Small intestine (tissue), 7 donors: ENCODE measurements at regions not wholly inside any gene's neighbourhood (a gene's known extent, or its start where the extent isn't known, plus 50 kb on each side); places are given as distances from the start of the nearest gene placed in this dataset.

ENCODE experiments used
- DNase-seq, 2 donors: peaks; one replicate each; pipeline versions ENCODE4 v3.0.0 to v3.0.0-alpha.2; 2013
- FAIRE-seq: peaks from 2 replicates; lab custom pipeline; 2012; peaks lifted over from hg19 to GRCh38; lab: Jason Lieb, UNC
- H3K27ac ChIP-seq, 3 donors: one replicate each; pipeline ENCODE4 v1.5.1; 2013; ENCODE audit warnings: low read length in 2 of 3, mild to moderate bottlenecking in 2 of 3, control low read depth in 1 of 3, inconsistent platforms in 1 of 3, low read depth in 1 of 3, moderate library complexity in 1 of 3
- H3K27me3 ChIP-seq, 3 donors: one replicate each; pipeline ENCODE4 v1.6.1; 2013; ENCODE audit warnings: low read length in 3 of 3, inconsistent platforms in 1 of 3; ENCODE audit not compliant: control insufficient read depth in 3 of 3, insufficient read depth in 3 of 3
- H3K36me3 ChIP-seq, 3 donors: one replicate each; pipeline ENCODE4 v1.6.1; 2013; ENCODE audit warnings: low read length in 3 of 3, inconsistent platforms in 1 of 3, low read depth in 1 of 3, mild to moderate bottlenecking in 1 of 3, moderate library complexity in 1 of 3; ENCODE audit not compliant: control insufficient read depth in 3 of 3, insufficient read depth in 2 of 3
- H3K4me1 ChIP-seq, 3 donors: one replicate each; pipeline ENCODE4 v1.6.1; 2013; ENCODE audit warnings: low read length in 2 of 3, inconsistent platforms in 1 of 3, low read depth in 1 of 3, mild to moderate bottlenecking in 1 of 3, moderate library complexity in 1 of 3; ENCODE audit not compliant: control insufficient read depth in 3 of 3, insufficient read depth in 2 of 3
- H3K4me3 ChIP-seq, 3 donors: one replicate each; pipeline ENCODE4 v1.5.1; 2013; ENCODE audit warnings: low read length in 3 of 3, control low read depth in 1 of 3, inconsistent platforms in 1 of 3, low read depth in 1 of 3, mild to moderate bottlenecking in 1 of 3, moderate library complexity in 1 of 3
- H3K9me3 ChIP-seq, 2 donors: one replicate each; pipeline ENCODE4 v1.6.1; 2013; ENCODE audit warnings: low read depth in 1 of 2, low read length in 1 of 2; ENCODE audit not compliant: control insufficient read depth in 2 of 2, insufficient read depth in 1 of 2
- WGBS, 3 donors: extraction: QIAGEN DNeasy Blood & Tissue Kit; methylation state at CpG; one replicate each; pipeline ENCODE4 v1.1.7; 2013; 5-methylcytosine and 5-hydroxymethylcytosine counted together
- donor health status: healthy with polysubstance abuse.
- donor health status: control.
- donor health status: control.
- donor health status: Bipolar disorder and iron deficiency.
- donor health status: healthy.

DNA sequence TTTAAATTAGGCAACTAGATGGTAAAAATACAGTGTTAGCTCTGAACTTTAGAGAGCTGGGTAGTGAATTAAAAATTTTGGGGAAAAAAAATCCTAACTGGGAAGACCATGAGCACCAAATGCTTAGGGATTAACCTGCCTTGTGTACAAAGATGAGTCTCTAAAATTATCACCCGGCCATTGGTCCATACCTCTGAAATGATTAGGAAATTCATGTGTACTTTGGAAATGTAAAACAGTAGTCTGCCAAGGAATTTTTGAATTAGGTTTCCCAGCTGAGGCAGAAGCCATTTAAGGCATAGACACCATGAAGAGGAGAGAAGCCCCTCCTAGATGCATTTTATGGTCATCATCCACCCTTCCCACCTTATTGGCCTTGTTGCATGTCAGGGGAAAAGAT, 670.5 kb upstream of the SALL1 start:
- no peak for FAIRE-seq
- 76 to 88% (median 84%) methylated on average over 1 of the region's 1 CpG for WGBS, 3 donors
- H3K27me3 ChIP-seq = no peaks in the 10 kb centered on the region

DNA sequence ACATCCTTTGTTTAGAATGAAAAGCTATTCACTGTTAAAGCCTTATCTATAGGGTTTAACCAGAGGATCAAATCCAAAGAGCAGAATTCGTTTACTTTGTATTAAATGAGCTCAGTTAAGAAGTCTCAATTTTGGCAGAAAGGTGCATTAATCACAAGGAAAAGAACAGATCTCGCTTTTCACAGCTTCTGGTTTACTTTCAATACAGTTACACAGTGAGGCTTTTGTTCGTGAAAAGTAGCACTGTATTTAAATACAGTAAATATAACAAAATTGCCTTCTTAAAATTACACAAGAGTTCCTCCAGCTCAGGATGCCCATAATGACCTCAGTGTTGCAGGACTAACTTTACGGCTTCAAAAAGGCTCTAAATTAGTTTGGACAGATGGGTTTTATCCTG, 669.1 kb upstream of the SALL1 start:
- 14 to 32% (median 23%) methylated on average over 4 of the region's 4 CpGs for WGBS, 3 donors
- no peak for FAIRE-seq
- DNase-seq = no peak
- H3K9me3 ChIP-seq = no peaks in the 10 kb centered on the region
- H3K4me3 ChIP-seq = no peak overlapping the region
- no peak overlapping the region for H3K27ac ChIP-seq
- no peaks in the 10 kb centered on the region for H3K36me3 ChIP-seq
- H3K27me3 ChIP-seq = no peaks in the 10 kb centered on the region
- no peaks in the 10 kb centered on the region for H3K4me1 ChIP-seq

More for the DNA sequence above, 670.5 kb upstream of the SALL1 start:
- Histone ChIP-seq H3K4me1 (no peaks in the 10 kb centered on the region), H3K36me3 (no peaks in the 10 kb centered on the region), H3K4me3 (no peak overlapping the region), H3K27ac (no peak overlapping the region), H3K9me3 (no peaks in the 10 kb centered on the region)
- no peak for DNase-seq

DNA sequence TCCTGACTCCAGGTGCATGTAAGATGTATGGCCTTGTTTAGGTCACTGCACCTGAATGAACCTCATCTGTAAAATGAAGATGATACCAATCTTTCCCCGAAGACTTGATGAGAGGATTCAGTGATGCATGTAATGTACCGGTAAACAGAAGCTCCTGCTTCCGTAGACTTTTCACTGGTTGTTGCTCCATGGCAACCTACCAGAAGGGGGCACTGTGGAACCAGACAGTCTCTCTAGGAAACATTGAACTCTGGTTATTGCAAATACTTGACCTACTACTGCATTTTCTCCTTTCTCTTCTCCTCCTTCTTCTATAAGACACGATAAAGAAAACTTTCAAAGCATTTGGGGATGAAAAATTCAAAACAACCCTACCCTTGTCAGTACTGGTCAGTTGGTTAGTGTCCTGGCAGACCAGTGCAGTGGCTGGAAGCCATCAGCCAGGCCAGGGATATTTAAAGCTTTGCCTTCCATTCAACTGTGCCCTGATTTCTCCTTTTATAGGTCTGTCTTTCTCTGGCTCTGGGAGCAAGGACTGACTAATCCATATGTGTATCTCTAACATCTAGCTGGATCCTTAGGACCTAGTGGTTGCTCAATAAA, 667.4 kb upstream of the SALL1 start:
- FAIRE-seq = no peak
- no peaks in the 10 kb centered on the region for H3K4me1 ChIP-seq
- H3K36me3 ChIP-seq = no peaks in the 10 kb centered on the region
- no peaks in the 10 kb centered on the region for H3K27me3 ChIP-seq
- DNase-seq = peak; percentile 19 to 48
- WGBS, 3 donors = 17 to 30% (median 29%) methylated on average over 4 of the region's 4 CpGs
- no peak overlapping the region for H3K27ac ChIP-seq
- H3K4me3 ChIP-seq = no peak overlapping the region
- H3K9me3 ChIP-seq = no peaks in the 10 kb centered on the region

DNA sequence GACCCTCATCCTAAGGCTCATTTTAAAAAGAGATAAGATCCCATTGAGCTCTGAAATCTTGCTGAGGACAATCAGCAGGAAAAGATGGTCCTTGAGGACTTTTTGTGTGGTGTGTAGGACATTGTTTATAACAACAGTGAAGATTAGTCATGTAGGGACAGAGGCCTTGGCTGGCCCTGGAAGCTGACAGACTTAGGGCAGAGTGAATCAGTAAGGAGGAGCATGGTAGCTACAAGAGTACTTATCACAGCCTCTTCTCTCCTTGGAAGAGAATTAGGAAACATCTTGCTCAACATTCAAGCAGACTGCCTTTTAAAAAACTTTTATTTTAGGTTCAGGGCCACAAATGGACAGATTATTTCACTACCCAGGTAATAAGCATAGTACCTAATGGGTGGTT, 665.9 kb upstream of the SALL1 start:
- H3K9me3 ChIP-seq = no peaks in the 10 kb centered on the region
- no peaks in the 10 kb centered on the region for H3K27me3 ChIP-seq
- FAIRE-seq = no peak
- H3K27ac ChIP-seq = no peak overlapping the region
- no peak for DNase-seq
- H3K36me3 ChIP-seq = no peaks in the 10 kb centered on the region
- H3K4me3 ChIP-seq = no peak overlapping the region
- no peaks in the 10 kb centered on the region for H3K4me1 ChIP-seq

DNA sequence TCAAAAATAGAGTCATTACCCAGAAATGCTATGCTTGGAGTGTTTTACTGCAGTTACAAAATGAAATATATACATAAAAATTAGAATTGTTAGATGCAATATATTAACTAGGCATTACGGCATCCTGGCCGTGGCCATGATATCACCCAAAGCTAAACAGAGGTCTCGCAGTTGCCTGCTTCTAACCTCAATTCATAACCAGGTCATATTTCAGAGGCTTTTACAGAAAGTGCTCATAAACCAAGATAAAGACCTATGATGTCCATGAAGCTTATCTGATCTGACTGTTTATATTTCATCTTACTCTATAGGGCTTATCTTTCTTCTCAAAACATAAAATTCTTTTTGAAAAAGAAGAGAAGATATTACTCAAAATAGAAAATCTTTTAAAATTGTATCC, 664.5 kb upstream of the SALL1 start:
- Histone ChIP-seq H3K4me3 (no peak overlapping the region), H3K27ac (no peak overlapping the region), H3K27me3 (no peaks in the 10 kb centered on the region), H3K4me1 (no peaks in the 10 kb centered on the region), H3K36me3 (no peaks in the 10 kb centered on the region), H3K9me3 (no peaks in the 10 kb centered on the region)
- FAIRE-seq (no peak), DNase-seq (no peak)
- 17 to 47% (median 22%) methylated on average over 3 of the region's 3 CpGs for WGBS, 3 donors

DNA sequence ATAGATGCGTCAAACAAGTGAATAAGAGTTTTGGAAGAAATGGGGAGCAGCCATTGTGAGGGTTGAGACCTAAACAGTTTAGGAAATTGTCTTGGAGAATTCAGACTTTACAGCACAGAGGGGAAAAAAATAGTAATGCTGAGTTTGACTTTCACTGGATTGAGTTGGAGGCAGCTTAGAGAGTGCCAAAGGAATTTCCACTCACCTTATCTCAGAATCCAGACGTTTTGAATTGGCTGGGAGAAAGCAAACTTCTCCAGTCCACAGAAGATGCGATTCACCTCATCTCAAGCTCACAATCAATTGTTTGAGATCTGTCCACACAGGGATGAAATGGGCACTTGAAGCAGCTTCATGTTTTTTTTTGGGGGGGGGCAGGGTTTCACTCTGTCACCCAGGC, 663.5 kb upstream of the SALL1 start:
- FAIRE-seq (no peak), DNase-seq (no peak)
- H3K4me1 ChIP-seq = no peaks in the 10 kb centered on the region
- no peaks in the 10 kb centered on the region for H3K36me3 ChIP-seq
- 39 to 57% (median 49%) methylated on average over 3 of the region's 3 CpGs for WGBS, 3 donors
- H3K4me3 ChIP-seq = no peak overlapping the region
- no peaks in the 10 kb centered on the region for H3K27me3 ChIP-seq
- no peaks in the 10 kb centered on the region for H3K9me3 ChIP-seq
- H3K27ac ChIP-seq = no peak overlapping the region

DNA sequence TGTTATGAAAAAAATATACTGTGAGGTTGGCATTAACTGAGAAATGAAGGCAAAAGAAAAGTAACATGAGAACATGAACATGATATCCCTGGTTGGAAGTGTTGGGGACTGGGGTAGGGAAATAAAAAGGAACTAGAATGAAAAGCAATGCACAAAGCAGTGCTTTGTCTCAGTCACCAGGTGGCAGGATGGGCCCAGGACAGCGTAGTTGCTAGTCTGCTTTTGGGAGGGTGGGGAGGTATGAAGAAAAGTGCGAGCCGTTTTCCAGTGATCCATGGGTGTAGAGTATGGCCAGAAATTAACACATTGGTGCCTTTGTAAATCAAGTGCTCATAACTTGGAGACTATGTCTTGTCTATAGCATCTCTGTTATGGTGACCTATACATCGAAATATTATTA, 662.5 kb upstream of the SALL1 start:
- H3K4me3 ChIP-seq = no peak overlapping the region
- DNase-seq = no peak
- FAIRE-seq = no peak
- H3K36me3 ChIP-seq = no peaks in the 10 kb centered on the region
- H3K9me3 ChIP-seq = no peaks in the 10 kb centered on the region
- 78 to 86% (median 80%) methylated on average over 4 of the region's 4 CpGs for WGBS, 3 donors
- H3K27ac ChIP-seq = no peak overlapping the region
- no peaks in the 10 kb centered on the region for H3K4me1 ChIP-seq
- H3K27me3 ChIP-seq = no peaks in the 10 kb centered on the region

DNA sequence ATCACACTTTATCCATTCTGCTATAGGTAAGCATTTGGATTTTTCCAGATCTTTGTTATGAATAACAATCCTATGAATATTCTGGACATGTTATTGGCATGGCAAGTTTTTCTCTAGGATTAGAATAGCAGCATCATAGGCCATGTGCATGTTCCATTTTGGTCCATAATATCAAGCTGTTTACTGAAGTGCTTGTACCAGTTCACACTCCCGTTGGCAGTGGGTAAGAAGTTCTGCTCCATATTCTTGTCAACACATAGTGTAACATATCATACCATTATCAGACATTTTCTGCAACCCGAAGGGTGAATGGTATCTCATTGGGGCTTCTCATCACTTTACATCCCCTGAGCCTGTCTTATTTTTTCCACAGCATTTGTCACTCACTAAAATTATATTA, 661.9 kb upstream of the SALL1 start:
- FAIRE-seq (no peak), DNase-seq (no peak)
- Histone ChIP-seq H3K27ac (no peak overlapping the region), H3K27me3 (no peaks in the 10 kb centered on the region), H3K4me1 (no peaks in the 10 kb centered on the region), H3K9me3 (no peaks in the 10 kb centered on the region), H3K4me3 (no peak overlapping the region), H3K36me3 (no peaks in the 10 kb centered on the region)
- 69 to 82% (median 79%) methylated on average over 2 of the region's 2 CpGs for WGBS, 3 donors

DNA sequence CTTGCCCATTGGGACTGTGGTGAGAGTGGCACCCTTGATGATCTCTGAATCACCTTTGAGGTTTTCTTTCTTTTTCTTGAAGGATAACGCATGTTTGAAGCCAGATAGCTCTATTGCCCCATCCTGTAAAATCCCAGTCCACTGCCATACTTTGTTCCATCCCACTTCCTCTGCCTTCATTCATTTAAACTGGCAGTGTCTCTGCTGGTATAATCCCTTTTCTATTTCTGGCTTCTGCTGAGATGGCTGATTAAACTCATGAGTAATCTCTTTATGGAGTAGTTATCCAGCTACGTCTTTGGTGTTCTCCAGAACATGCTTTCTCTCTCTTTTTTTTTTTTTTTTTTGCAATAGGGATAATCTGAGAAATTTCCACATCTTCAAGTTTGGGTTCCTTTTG, 656.5 kb upstream of the SALL1 start:
- Histone ChIP-seq H3K4me1 (no peaks in the 10 kb centered on the region), H3K27me3 (no peaks in the 10 kb centered on the region), H3K4me3 (no peak overlapping the region), H3K36me3 (no peaks in the 10 kb centered on the region), H3K27ac (no peak overlapping the region), H3K9me3 (no peaks in the 10 kb centered on the region)
- DNase-seq (no peak), FAIRE-seq (no peak)
- WGBS, 3 donors = 70 to 79% (median 73%) methylated on average over 2 of the region's 2 CpGs
